GM12873 (cell line): ENCODE measurements at regions not wholly inside any gene's neighbourhood (a gene's known extent, or its start where the extent isn't known, plus 50 kb on each side); places are given as distances from the start of the nearest gene placed in this dataset.

Experiments
- CTCF ChIP-seq: IDR thresholded peaks from 2 replicates; pipeline ENCODE4 v1.5.1; 2012; ENCODE audit warnings: low read depth, mild to moderate bottlenecking, moderate library complexity, low read length, control low read depth; ENCODE audit not compliant: insufficient read depth; ENCODE audit errors: missing control alignments

- TF ChIP-seq CTCF, result no peak
Observed at GRCh38 chr3:132084982-132085381, 50.2 kb upstream of the CPNE4 start.

DNA sequence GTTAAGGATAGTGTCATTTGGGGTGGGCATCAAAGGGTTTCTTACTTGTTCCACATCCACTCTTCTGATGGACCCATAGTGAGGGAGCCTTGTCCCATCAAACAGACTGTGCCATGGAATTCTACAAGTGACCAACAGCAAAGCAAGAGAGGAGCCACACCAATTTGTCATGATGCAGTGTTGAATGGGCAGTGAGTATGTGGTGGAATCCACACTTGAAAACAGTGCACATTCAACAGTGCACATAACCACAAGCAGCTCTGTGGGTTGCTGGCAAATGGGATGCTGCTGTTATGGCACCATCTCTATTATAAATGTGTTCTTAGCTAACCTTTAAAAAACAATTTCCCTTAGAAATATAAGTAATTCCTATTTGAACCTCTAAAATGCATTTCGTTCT, 52.5 kb upstream of the CPNE4 start:
- no peak for TF ChIP-seq CTCF

DNA sequence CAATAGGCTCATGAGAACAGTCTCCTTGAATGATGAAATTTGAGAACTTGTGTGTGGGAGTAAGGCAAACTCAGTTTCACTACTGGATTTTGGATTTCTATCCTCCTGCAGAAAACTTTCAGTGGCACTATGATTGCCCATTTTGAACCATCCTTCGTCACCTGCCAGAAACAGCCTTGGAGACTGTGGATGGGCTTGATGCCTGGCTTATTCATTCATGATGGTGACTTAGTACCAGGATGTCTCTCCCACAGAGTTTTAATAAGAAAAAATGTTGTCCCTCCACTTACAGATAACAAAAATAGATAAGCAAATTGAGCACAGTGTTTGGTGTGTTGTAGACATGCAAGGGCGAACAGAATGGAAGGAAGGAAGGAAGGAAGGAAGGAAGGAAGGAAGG, 53.5 kb upstream of the CPNE4 start:
- no peak for TF ChIP-seq CTCF

- TF ChIP-seq CTCF, result no peak
Observed at GRCh38 chr3:132090921-132091320, 56.1 kb upstream of the CPNE4 start.

- no peak for TF ChIP-seq CTCF
Observed at GRCh38 chr3:132116601-132117000, 81.8 kb upstream of the CPNE4 start.

DNA sequence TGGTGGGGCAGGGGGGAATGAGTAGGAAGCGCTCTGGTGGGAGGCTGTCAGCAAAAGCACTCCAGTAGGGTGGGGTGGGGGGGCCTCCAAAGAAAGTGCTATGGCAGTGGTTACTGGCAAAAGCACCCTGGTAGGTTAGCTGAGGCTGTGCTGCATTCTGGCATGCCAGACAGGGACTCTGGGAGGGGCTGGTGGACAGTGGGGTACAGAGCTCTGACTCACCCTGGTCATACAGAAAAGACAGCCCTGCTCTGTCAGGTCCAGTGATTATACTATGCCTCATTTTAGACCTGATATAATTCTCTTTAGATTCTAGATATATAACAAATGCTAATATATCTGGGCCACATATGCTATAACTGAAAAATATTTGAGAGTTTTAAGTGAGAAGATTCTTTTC, 82.8 kb upstream of the CPNE4 start:
- no peak for TF ChIP-seq CTCF

DNA sequence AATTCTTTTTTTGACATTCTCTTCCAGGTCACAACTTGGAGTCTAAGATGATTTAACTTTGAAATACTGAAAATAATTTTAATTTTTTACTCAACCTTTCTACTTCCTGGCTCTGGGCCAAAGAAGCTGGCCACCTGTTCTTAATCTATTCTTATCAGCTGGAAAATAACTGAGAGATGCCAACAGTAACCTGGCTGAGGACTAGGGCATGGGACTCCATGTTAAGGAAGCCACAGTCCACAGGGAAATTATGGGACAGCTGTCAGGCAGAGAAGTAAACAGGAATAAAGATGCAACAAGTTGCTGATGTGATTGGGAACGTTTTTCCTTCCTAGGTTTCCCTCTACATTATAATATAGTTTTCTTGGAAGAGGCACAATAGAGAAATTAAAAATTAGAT, 84.7 kb upstream of the CPNE4 start:
- TF ChIP-seq CTCF, result no peak

DNA sequence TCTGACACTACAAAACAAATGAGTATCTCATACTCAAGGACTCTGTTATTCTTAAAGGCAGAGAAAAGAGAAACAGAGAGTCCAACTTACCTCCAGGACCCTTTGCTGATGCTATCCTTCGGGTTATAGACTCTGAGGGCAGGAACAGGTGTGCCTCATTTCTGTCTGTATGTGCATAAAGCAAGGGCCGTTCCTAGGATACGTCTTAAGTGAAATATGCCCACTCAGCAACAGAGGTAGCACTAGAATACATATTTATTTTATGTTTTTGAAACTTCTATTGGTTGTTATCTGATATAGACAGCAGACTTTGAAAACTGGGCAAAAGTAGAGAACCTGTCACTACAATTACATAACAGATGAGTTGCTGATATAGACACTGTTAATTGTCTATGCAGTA, 89.3 kb upstream of the CPNE4 start:
- TF ChIP-seq CTCF, result no peak
